Thyroid gland (tissue), 4 donors: ENCODE measurements at regions not wholly inside any gene's neighbourhood (a gene's known extent, or its start where the extent isn't known, plus 50 kb on each side); places are given as distances from the start of the nearest gene placed in this dataset.

Source experiments
- DNase-seq, 2 donors: peaks; one replicate each; pipeline ENCODE4 v3.0.0-alpha.2; 2019
- H3K27ac ChIP-seq, 3 donors: fragments of 200-600 bp; sonication (generic); 1 replicate in 2 of 3; 2 replicates in 1 of 3; pipeline ENCODE4 v1.5.1; 2016 to 2019; ENCODE audit warnings: mild to moderate bottlenecking in 1 of 3, moderate library complexity in 1 of 3
- H3K27me3 ChIP-seq: fragments of 200-600 bp; sonication (generic); one replicate; pipeline ENCODE4 v1.5.1; 2019
- H3K36me3 ChIP-seq, 2 donors: fragments of 200-600 bp; sonication (generic); one replicate each; pipeline ENCODE4 v1.5.1; 2016 to 2019
- H3K4me1 ChIP-seq, 2 donors: fragments of 200-600 bp; sonication (generic); one replicate each; pipeline ENCODE4 v1.5.1; 2017 to 2019
- H3K4me3 ChIP-seq, 3 donors: fragments of 200-600 bp; sonication (generic); replicated peaks in 1 of 3; 1 replicate in 2 of 3; 2 replicates in 1 of 3; pipeline ENCODE4 v1.5.1; 2016; ENCODE audit warnings: mild to moderate bottlenecking in 1 of 3
- H3K9me3 ChIP-seq: fragments of 200-600 bp; sonication (generic); one replicate; pipeline ENCODE4 v1.5.1; 2017
- POLR2A ChIP-seq, 2 donors: fragments of 450-650 bp; IDR thresholded peaks; one replicate each; pipeline ENCODE4 v1.6.1; 2017; ENCODE audit warnings: antibody characterized with exemption in 2 of 2, mild to moderate bottlenecking in 2 of 2, moderate library complexity in 1 of 2
- WGBS, 2 donors: methylation state at CpG; one replicate each; pipeline ENCODE4 v1.1.5; 2017; 5-methylcytosine and 5-hydroxymethylcytosine counted together
- intact Hi-C: fragments of 100-400 bp; cut with DNase I; formaldehyde crosslinking; loops from one replicate; pipeline ENCODE4 v1.15.1; 2023
- TF ChIP-seq, protein P1 (sequence below), 6 experiments: fragments of 200-600 bp in 3 of 6; fragments of 450-650 bp in 3 of 6; sonication (generic) in 3 of 6; IDR thresholded peaks; one replicate each; pipeline ENCODE4 v1.5.1; 2016 to 2019; ENCODE audit warnings: antibody characterized with exemption in 6 of 6, mild to moderate bottlenecking in 2 of 6, inconsistent platforms in 1 of 6, moderate library complexity in 1 of 6

DNA sequence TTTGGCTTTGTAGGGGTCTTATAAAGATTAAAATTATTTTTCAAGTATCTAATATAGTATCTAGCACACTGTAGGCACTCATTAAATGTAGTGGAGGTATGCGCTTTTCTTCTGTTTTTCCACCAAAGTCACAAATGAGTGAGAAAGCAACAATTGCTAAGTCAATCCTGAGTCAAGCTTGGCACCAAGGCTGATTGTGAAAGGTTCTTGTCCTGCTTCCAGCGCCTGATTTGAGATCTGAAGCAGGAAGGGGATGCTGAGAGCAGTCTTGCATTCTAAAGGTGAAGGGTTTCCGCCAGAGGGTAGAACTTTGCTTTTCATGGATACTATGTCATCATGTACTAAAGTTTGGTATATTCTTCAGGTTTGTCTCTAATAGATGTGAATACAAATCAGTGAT lies 64.9 kb upstream of the DAAM1 start:
- Histone ChIP-seq H3K4me3 (no peak overlapping the region), H3K36me3 (no peaks in the 10 kb centered on the region), H3K27me3 (no peaks in the 10 kb centered on the region), H3K9me3 (no peaks in the 10 kb centered on the region), H3K4me1 (no peaks in the 10 kb centered on the region), H3K27ac (no peak overlapping the region)
- TF ChIP-seq, protein P1, sequence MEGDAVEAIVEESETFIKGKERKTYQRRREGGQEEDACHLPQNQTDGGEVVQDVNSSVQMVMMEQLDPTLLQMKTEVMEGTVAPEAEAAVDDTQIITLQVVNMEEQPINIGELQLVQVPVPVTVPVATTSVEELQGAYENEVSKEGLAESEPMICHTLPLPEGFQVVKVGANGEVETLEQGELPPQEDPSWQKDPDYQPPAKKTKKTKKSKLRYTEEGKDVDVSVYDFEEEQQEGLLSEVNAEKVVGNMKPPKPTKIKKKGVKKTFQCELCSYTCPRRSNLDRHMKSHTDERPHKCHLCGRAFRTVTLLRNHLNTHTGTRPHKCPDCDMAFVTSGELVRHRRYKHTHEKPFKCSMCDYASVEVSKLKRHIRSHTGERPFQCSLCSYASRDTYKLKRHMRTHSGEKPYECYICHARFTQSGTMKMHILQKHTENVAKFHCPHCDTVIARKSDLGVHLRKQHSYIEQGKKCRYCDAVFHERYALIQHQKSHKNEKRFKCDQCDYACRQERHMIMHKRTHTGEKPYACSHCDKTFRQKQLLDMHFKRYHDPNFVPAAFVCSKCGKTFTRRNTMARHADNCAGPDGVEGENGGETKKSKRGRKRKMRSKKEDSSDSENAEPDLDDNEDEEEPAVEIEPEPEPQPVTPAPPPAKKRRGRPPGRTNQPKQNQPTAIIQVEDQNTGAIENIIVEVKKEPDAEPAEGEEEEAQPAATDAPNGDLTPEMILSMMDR (IDR thresholded peaks at IDR 0.05), result no peak
- no peak for TF ChIP-seq POLR2A (IDR thresholded peaks at IDR 0.05)
- intact Hi-C loops, result loop anchor here (10.0 kb wide), 1 partner anchor 61 kb away; the partner anchor contains the start of gene DAAM1
- DNase-seq, result peak; percentile 10 to 22
- WGBS, 2 donors, result 68 to 83% methylated on average over 3 of the region's 3 CpGs

DNA sequence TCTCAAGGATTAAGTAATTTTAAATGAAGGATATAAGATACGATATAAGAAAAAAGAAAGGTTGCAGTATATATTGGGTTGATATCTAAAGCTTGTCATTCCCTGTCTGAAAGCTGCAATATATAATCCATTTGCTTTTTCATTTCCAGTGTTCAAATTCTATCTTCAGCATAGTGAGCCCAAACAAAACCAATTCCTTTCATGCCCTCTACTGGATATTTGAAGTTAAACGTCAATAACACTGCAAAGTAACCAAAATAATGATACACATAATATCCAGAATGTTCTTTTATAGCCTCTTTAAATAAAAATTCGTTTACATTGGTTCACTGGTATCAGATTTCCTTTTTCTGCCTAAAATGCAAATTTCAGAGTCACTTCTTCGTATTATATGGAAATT lies 64.5 kb upstream of the DAAM1 start:
- Histone ChIP-seq H3K27ac (no peak overlapping the region), H3K4me3 (no peak overlapping the region), H3K36me3 (no peaks in the 10 kb centered on the region), H3K27me3 (no peaks in the 10 kb centered on the region), H3K9me3 (no peaks in the 10 kb centered on the region), H3K4me1 (no peaks in the 10 kb centered on the region)
- intact Hi-C loops, result loop anchor here (10.0 kb wide), 1 partner anchor 61 kb away; the partner anchor contains the start of gene DAAM1
- 49 to 52% methylated on average over 4 of the region's 4 CpGs for WGBS, 2 donors
- DNase-seq, result no peak
- TF ChIP-seq POLR2A (IDR thresholded peaks at IDR 0.05), result no peak
- TF ChIP-seq, protein P1 (IDR thresholded peaks at IDR 0.05), result peak in 3 of 6 experiments; percentile 19 to 32 (median 26)

DNA sequence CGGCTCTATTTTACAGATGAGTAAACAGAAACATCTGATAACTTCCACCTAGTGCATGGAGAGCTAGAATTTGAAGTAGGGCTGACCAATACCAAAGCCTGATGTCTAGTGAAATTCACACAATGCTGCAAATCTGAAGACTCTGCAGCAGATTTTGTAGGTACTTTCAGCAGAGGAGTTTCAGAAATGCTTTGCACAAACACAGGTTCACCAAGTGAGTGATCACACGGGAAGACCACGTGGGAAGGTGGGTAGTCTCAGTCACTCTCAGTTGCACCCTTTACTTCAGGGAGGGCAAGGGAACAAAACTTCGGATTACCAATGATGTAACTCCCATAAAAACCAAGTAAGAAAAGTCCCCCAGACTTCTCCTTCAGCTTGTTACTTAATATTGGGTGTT lies 63.3 kb upstream of the DAAM1 start:
- intact Hi-C loops, result loop anchor here (5.0 to 10.0 kb wide), 2 partner anchors 60 to 317 kb away; partner anchors contain the start of gene DAAM1
- no peaks in the 10 kb centered on the region for H3K27me3 ChIP-seq
- H3K4me1 ChIP-seq, result no peaks in the 10 kb centered on the region

DNA sequence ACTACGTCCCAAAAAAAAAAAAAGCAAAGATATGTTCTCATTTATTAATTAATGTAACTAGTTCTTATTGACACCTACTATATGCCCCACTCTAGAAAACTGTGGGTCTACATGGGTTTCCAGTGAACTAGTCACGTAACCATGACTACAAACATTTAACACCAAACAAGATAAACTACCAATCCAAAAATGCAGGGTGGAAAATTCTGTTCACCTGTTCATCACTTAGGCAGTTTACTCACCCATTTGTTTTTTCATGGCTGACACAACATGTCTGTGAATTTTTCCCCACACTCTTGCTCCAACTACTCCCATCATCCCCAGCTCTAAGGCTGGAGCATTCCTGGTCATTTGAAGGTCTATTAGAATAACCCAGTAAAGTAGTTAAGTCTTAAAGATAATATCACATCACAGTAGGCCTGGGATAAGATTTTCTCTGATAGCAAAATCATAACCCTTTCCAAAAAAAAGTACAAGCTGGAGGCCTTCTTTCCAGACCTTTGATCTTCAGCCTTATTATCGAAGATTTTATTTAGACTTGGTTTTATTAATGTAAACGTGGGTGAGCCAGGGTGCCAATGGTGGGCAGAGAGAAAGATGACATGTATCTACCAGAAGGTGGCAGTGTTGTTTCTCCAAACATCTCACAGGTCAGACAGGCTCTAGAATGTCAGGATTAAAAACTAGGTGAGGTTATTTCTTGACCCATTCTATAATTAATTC lies 61.6 kb upstream of the DAAM1 start:
- intact Hi-C loops, result loop anchor here (5.0 to 10.0 kb wide), 2 partner anchors 58 to 315 kb away; partner anchors contain the start of gene DAAM1
- Histone ChIP-seq H3K36me3 (no peaks in the 10 kb centered on the region), H3K4me1 (no peaks in the 10 kb centered on the region), H3K27ac (no peak overlapping the region), H3K4me3 (no peak overlapping the region), H3K27me3 (no peaks in the 10 kb centered on the region), H3K9me3 (no peaks in the 10 kb centered on the region)
- peak; percentile 13 to 16 for DNase-seq
- no peak for TF ChIP-seq POLR2A (IDR thresholded peaks at IDR 0.05)
- TF ChIP-seq, protein P1 (IDR thresholded peaks at IDR 0.05), result peak; percentile 37 to 88 (median 76)
- 43 to 49% methylated on average over 4 of the region's 4 CpGs for WGBS, 2 donors

More for the DNA sequence above, 63.3 kb upstream of the DAAM1 start:
- no peaks in the 10 kb centered on the region for H3K36me3 ChIP-seq
- WGBS, 2 donors, result 69 to 73% methylated on average over 4 of the region's 4 CpGs
- H3K27ac ChIP-seq, result no peak overlapping the region
- H3K4me3 ChIP-seq, result no peak overlapping the region
- TF ChIP-seq, protein P1 (IDR thresholded peaks at IDR 0.05), result no peak
- no peak for TF ChIP-seq POLR2A (IDR thresholded peaks at IDR 0.05)
- no peak for DNase-seq
- no peaks in the 10 kb centered on the region for H3K9me3 ChIP-seq

DNA sequence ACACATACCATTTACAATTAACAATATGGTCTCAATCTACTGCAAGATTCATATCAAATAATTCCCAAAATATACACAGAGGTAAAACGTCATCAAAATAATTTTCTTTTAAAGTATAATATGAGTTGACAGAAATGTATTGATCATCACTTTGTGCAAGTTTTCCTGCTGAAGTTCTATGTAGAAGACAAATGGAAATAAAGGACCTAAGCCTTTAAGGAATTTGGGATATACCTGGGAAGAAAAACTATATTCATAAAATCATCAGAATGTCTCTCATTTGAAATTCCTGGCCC lies 61.1 kb upstream of the DAAM1 start:
- Histone ChIP-seq H3K9me3 (no peaks in the 10 kb centered on the region), H3K27me3 (no peaks in the 10 kb centered on the region), H3K36me3 (no peaks in the 10 kb centered on the region), H3K4me1 (no peaks in the 10 kb centered on the region), H3K4me3 (no peak overlapping the region), H3K27ac (no peak overlapping the region)
- DNase-seq, result no peak
- no peak for TF ChIP-seq POLR2A (IDR thresholded peaks at IDR 0.05)
- TF ChIP-seq, protein P1 (IDR thresholded peaks at IDR 0.05), result peak in 1 of 6 experiments; percentile 2
- 59 to 62% methylated on average over 1 of the region's 1 CpG for WGBS, 2 donors
- intact Hi-C loops, result loop anchor here (5.0 to 10.0 kb wide), 2 partner anchors 57 to 315 kb away; partner anchors contain the start of gene DAAM1
